HG03039 (cell line): ENCODE measurements at regions not wholly inside any gene's neighbourhood (a gene's known extent, or its start where the extent isn't known, plus 50 kb on each side); places are given as distances from the start of the nearest gene placed in this dataset.
"Not testable (repeated sequence)": the region's sequence is repeated elsewhere in the genome, so short reads cannot be mapped to it uniquely, and the experiment has no call there.

Experiments used
- ATAC-seq: cut with Tn5 transposase; IDR thresholded peaks from one replicate; pipeline ENCODE4 v1.9.1; 2021; ENCODE audit warnings: mild to moderate bottlenecking, moderate library complexity; ENCODE audit not compliant: unreplicated experiment

DNA sequence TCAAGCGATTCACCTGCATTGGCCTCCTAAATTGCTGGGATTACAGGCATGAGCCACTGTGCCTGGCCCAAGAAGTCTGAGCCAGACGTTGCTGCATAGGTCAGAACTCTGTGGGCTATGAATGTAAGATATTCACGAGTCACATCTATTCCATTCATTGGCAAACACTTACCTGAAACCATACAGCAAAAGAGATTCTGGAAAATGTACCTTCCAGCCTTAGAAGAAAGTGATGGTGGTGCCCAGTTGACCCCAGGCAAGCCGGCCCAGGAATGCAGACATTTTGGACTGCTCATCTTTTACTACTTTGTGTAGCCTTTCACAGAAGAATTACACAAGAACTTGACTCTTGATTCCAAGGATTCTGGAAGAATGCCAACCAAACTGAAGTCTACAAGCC lies 135.6 kb upstream of the N4BP1 start:
- ATAC-seq = no peak

DNA sequence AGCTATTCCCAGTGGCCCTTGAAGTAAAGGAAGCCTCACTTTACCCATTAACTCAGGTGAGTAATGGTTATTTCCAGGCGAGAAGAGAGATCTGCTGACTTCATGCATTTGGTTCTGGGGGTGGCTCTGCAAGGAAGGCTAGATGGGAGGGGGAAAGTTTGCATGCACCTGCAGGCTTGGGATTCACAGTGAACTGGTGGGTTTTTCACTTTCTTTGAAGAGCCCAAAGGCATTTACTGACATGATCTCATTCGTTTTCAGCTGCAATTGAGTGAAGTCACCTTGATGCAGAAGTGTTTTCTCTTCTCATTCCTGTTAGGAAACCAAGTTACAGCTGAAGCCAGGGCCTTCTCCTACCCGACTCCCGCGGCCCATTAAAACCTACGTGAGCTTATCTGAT lies 131.0 kb upstream of the N4BP1 start:
- ATAC-seq = no peak

DNA sequence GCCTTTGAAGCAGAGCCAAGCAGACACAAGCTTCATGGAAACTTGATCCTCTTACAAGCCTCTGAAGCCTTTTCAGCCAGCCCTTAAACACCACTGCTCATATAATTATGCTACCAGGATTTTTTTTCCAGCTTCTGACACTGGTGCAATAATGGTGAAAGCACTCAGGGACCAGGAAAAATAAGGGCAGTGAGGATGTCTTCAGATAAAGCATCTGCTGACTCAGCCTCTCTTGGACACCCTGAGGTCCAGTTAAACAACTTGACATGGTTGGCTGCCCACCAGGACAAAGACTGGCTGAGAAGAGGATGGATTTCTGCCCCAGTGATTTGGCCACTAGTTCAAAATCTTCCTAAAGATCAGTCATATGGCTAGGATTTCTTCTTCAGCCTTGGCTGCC lies 124.2 kb upstream of the N4BP1 start:
- no peak for ATAC-seq

DNA sequence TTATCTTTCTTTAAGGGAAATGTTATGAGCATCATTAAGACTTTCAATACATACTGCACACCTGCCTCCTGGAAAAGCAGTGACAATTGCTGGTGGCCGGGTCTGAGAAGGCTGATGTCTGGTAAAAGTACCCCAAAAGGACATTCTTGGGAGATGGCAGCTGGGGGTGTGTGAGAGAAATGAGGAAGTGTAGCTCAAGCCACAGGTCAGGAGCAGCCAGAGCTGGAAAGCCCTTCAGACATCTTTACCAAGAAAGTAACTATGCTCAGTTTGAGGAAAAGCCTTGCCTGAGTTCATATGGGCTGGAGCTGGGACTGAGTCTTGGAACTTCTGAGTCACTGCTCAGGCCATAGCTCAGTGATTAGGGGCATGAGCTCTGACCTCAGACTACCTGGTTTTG lies 94.7 kb upstream of the N4BP1 start:
- no peak for ATAC-seq

DNA sequence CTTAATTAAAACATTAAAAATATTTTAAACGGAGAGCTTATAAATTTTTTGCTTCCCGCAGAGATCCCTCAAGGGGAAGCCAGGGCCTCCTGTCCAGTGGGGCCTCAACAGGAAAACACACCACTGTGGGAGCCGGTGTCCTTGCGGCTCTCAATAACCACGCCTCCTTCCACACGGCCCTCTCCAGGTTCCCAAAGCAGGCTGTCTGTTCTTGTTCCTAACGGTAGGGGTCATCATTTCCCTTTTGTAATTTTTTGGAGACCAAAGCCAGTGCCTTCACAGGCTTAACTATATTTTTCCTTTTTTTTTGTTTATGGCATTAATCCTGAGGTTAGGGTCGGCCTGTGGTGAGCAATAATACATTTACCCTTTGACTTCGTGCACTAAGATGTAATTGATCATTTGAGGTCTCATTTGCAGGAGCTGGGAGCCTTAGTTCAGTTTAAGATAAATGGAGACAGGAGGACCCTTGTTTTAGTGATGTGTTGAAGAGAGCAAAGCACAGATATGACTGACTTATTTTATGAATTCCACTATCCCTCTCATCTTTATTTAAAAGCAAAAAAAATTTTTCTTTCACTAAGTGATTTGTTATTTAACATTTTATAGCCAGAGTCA lies 77.5 kb upstream of the N4BP1 start:
- ATAC-seq = peak; percentile 87

DNA sequence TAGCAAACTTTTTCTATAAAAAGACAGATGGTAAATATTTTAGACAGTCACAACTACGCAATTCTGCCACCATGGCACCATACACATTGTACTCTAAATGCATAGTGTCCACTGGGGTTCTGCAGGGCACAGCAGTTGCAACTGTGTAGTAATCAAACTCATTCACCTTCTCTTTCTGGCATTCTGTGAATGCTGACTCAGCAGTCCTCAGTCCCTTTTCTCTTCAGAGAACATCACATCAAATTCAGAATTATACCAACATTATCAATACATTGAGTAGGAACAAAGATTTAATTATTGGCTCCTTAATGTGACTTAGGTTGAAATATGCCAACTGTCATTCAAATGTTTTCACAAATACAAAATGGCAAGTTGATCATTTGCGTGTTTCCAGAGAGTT lies 74.2 kb upstream of the N4BP1 start:
- no peak for ATAC-seq

DNA sequence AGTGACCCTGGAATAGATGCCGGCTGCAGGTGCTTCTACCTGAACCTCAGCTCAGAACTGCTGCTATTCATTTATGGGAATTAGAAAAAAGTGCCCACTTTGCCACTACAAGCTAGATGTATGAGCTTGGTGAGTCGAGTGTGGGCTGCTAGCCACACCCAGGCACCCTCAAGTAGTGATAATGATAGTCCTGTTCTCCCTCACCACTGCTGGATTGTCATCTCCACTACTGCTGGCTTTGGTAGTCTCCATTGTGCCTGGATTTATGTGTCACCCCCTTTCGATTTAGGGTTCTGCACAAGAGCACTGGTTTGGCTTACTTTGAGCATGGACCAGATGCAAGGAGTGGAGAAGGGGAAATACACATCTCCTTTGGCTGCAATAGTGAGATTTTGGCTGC lies 73.0 kb upstream of the N4BP1 start:
- ATAC-seq = no peak

DNA sequence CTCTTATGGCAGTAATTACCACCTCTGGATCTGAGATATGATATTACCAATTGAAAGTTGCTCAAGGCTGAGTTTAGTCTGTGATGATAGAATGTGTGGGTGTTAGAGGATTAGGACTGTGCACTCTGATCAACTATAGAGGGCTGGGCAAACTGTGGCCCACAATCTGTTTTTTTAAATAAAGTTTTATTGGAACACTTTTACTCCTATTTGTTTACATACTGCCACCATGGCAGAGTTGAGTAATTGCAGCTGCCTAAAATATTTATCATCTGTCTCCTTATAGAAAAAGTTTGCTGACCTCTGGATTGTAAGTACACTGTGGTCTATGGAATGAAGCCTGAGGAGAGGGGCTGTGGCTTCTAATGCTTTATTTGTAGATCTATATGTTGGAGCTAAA lies 71.5 kb upstream of the N4BP1 start:
- ATAC-seq = no peak

DNA sequence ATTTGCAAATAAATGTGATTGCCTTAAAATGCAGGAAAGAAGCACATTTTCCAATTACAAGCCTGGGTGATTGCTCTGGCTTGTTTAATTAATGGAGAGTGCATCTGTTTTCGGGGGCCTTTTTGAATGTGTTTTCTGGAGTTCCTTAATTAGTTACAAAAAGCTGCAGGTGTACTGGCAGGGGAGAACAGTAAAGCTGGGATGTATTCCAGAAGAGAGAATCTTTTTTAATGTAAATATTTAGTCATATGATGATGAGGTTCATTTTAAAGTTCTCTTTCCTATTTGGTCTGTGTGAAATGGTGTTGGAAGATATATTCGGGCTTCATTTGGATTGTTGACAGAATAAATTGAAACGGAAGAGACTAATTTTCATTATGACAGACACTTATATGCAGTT lies 70.9 kb upstream of the N4BP1 start:
- ATAC-seq = no peak

DNA sequence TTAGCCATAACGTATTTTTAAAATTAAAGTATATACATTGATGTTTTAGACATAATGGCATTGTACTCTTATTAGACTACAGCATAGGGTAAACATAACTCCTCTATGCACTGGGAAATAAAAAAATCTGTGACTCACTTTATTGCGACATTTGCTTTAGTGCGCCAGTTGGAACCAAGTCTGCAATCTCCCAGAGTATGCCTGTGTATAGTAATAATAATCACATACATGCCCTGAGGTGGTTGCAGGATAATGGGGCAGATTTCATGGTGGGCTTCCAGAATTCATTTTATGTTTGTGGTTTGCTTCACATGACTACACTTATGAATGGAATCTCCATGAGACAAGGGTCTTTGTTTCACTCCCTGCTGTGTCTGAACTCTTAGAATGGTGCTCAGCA lies 66.9 kb upstream of the N4BP1 start:
- ATAC-seq = no peak

DNA sequence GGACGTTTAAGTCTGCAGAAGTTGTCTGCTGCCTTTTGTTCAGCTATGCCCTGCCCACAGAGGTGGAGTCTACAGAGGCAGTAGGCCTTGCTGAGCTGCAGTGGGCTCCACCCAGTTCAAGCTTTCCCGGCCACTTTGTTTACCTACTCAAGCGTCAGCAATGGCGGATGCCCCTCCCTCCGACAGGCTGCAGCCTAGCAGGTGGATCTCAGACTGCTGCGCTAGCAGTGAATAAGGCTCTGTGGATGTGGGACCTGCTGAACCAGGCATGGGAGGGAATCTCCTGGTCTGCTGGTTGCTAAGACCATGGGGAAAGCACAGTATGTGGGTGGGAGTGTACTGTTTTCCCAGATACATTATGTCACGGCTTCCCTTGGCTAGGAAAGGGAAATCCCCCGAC lies 58.2 kb upstream of the N4BP1 start:
- not testable (repeated sequence) for ATAC-seq

DNA sequence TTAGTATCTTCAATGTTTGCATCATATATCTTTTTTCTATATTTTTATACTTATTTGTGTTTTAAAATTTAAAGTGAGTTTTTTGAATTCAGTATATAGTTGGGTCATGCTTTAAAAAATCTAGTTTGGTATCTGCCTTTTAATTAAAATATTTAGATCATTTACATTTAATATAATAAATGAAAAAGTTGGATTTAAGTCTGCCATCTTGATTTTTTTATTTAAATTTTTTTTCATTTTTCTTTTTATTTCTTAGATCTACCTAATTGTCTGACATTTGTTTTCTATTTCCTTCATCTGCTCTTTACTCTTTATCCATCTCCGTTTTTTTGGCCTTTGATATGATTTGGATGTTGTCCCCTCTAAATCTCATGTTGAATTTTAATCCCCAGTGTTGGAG lies 50.0 kb upstream of the N4BP1 start:
- ATAC-seq = no peak
